MV-4-11 (cell line): ENCODE measurements at regions not wholly inside any gene's neighbourhood (a gene's known extent, or its start where the extent isn't known, plus 50 kb on each side); places are given as distances from the start of the nearest gene placed in this dataset.

Experiments
- DNase-seq: peaks from one replicate; lab custom pipeline; 2025; lab: John Stamatoyannopoulos, UW

GRCh38 chr10:125213541-125214282, 53.3 kb upstream of the CTBP2 start:
- no peak for DNase-seq

GRCh38 chr10:125212150-125212809, 51.9 kb upstream of the CTBP2 start:
- no peak for DNase-seq
